ENCODE measurements at regions not wholly inside any gene's neighbourhood (a gene's known extent, or its start where the extent isn't known, plus 50 kb on each side); places are given as distances from the start of the nearest gene placed in this dataset.
"Not testable (repeated sequence)": the region's sequence is repeated elsewhere in the genome, so short reads cannot be mapped to it uniquely, and the experiment has no call there.

GRCh38 chr2:8343031-8343430 lies 338.8 kb upstream of the ID2 start:
- no peak for DNase-seq

- no peak for DNase-seq
These were observed 337.4 kb upstream of the ID2 start for GRCh38 chr2:8344144-8345097.

GRCh38 chr2:8345200-8345599 lies 336.7 kb upstream of the ID2 start:
- no peak for DNase-seq

GRCh38 chr2:8346208-8346607 lies 335.6 kb upstream of the ID2 start:
- DNase-seq = no peak

GRCh38 chr2:8346706-8347430 lies 335.0 kb upstream of the ID2 start:
- DNase-seq = no peak

GRCh38 chr2:8348911-8349310 lies 332.9 kb upstream of the ID2 start:
- DNase-seq = not testable (repeated sequence)

- DNase-seq = no peak
These were observed 329.6 kb upstream of the ID2 start for GRCh38 chr2:8352296-8352695.

- no peak for DNase-seq
These were observed 328.9 kb upstream of the ID2 start for GRCh38 chr2:8352989-8353388.

- DNase-seq = no peak
These were observed 326.6 kb upstream of the ID2 start for GRCh38 chr2:8355102-8355859.

- DNase-seq = no peak
These were observed 323.9 kb upstream of the ID2 start for GRCh38 chr2:8357738-8358518.

- no peak for DNase-seq
These were observed 319.9 kb upstream of the ID2 start for GRCh38 chr2:8361930-8362329.

GRCh38 chr2:8363161-8363560 lies 318.7 kb upstream of the ID2 start:
- no peak for DNase-seq

GRCh38 chr2:8364668-8365067 lies 317.2 kb upstream of the ID2 start:
- peak; percentile 75 for DNase-seq

GRCh38 chr2:8365331-8365910 lies 316.4 kb upstream of the ID2 start:
- no peak for DNase-seq

GRCh38 chr2:8367833-8368232 lies 314.0 kb upstream of the ID2 start:
- DNase-seq = no peak

GRCh38 chr2:8368463-8368862 lies 313.4 kb upstream of the ID2 start:
- no peak for DNase-seq

- no peak for DNase-seq
These were observed 312.3 kb upstream of the ID2 start for GRCh38 chr2:8369522-8369921.

GRCh38 chr2:8370258-8370802 lies 311.5 kb upstream of the ID2 start:
- DNase-seq = no peak

- no peak for DNase-seq
These were observed 310.2 kb upstream of the ID2 start for GRCh38 chr2:8371653-8372052.

GRCh38 chr2:8374782-8375181 lies 307.1 kb upstream of the ID2 start:
- DNase-seq = no peak

GRCh38 chr2:8376603-8377410 lies 305.0 kb upstream of the ID2 start:
- no peak for DNase-seq

Data from DMS53 (cell line).